ENCODE measurements at regions not wholly inside any gene's neighbourhood (a gene's known extent, or its start where the extent isn't known, plus 50 kb on each side); places are given as distances from the start of the nearest gene placed in this dataset.

DNA sequence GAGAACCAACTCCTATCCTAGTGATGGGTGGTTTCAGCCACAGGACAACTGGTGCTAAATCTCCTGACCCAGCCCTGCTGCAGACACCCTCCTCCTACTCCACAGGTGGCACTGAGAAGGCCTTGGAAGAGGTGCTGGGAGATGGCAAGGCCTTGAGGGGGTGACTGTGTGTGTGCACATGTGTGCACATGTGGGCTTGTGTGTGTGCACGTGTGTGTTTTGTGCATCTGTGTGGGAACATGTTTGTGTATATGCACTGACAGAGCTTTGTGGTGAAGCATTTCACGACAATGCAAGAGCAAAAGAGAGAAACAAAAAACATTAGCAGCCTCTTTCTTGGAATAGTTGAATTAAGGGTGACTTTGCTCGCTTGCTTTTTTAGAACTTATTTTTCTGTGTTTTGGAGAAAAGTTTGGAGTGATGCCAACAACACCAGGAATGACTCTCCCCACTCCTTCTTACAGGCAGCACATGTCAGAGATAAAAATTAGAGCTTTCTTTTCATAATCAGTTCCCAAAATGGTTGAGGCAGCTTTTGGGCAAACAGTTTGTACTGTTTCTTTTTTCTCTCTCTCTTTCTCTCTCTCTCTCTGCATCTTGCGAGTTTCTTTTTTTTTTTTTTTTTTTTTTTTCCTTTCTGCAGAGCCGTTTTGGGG is 69.5 kb downstream of the SEC61G start:
- POLR2A ChIA-PET = interaction anchor here (0.7 kb wide), 1 partner anchor 20 kb away, joined by 8 read pairs; no protein-coding TSS in a partner anchor
- Histone ChIP-seq H3K27ac (ENCODE audit: low read depth, low read length) (no peak overlapping the region), H3K9me3 (ENCODE audit: control insufficient read depth, insufficient read depth, low read length) (no peaks in the 10 kb centered on the region), H3K27me3 (ENCODE audit: control insufficient read depth, insufficient read depth, low read length) (no peaks in the 10 kb centered on the region), H3K4me3 (ENCODE audit: low read depth, low read length) (no peak overlapping the region)
- TF ChIP-seq, protein P1, sequence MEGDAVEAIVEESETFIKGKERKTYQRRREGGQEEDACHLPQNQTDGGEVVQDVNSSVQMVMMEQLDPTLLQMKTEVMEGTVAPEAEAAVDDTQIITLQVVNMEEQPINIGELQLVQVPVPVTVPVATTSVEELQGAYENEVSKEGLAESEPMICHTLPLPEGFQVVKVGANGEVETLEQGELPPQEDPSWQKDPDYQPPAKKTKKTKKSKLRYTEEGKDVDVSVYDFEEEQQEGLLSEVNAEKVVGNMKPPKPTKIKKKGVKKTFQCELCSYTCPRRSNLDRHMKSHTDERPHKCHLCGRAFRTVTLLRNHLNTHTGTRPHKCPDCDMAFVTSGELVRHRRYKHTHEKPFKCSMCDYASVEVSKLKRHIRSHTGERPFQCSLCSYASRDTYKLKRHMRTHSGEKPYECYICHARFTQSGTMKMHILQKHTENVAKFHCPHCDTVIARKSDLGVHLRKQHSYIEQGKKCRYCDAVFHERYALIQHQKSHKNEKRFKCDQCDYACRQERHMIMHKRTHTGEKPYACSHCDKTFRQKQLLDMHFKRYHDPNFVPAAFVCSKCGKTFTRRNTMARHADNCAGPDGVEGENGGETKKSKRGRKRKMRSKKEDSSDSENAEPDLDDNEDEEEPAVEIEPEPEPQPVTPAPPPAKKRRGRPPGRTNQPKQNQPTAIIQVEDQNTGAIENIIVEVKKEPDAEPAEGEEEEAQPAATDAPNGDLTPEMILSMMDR (IDR thresholded peaks at IDR 0.05; ENCODE audit: low read depth, low read length) = no peak
- CTCF ChIA-PET = no interaction called here
- no peak for DNase-seq (ENCODE audit: low read depth, low spot score)

DNA sequence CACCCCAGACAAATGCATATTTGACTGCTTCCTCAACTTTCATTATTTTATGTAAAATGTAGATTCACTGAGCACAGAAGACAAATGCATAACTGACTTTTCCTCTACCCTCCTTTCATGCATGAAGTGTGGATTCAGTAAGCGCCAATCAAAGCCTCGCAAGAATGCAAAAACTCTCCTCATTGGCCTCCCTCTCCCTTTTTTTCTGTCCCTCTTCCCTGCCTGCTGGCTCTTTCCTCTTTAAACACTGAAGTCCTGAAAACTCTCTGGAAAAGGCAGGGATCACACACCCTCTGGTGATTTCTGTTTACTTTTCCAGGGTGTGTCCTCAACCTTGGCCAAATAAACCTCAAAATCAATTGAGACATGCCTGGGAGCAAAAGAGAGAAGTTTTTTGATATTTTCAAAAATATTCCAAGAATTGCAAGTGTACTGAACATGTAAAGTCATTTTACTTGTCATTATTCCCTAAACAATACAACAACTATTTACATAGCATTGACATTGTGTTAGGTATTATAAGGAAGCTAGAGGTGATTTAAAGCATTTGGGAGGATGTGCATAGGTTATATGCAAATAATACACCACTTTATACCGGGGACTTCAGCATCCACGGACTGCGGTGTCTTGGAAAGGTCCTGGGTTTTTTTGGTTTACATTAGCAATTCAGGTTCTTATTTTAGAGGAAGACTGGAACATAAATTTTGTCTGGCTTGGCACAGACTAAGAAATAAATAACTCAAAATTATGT is 71.4 kb downstream of the SEC61G start:
- no peak for DNase-seq (ENCODE audit: low read depth, low spot score)
- Histone ChIP-seq H3K27me3 (ENCODE audit: control insufficient read depth, insufficient read depth, low read length) (no peaks in the 10 kb centered on the region), H3K4me3 (ENCODE audit: low read depth, low read length) (no peak overlapping the region), H3K27ac (ENCODE audit: low read depth, low read length) (no peak overlapping the region), H3K9me3 (ENCODE audit: control insufficient read depth, insufficient read depth, low read length) (no peaks in the 10 kb centered on the region)
- ChIA-PET POLR2A (no interaction called here), CTCF (no interaction called here)
- TF ChIP-seq, protein P1 (IDR thresholded peaks at IDR 0.05; ENCODE audit: low read depth, low read length) = no peak

DNA sequence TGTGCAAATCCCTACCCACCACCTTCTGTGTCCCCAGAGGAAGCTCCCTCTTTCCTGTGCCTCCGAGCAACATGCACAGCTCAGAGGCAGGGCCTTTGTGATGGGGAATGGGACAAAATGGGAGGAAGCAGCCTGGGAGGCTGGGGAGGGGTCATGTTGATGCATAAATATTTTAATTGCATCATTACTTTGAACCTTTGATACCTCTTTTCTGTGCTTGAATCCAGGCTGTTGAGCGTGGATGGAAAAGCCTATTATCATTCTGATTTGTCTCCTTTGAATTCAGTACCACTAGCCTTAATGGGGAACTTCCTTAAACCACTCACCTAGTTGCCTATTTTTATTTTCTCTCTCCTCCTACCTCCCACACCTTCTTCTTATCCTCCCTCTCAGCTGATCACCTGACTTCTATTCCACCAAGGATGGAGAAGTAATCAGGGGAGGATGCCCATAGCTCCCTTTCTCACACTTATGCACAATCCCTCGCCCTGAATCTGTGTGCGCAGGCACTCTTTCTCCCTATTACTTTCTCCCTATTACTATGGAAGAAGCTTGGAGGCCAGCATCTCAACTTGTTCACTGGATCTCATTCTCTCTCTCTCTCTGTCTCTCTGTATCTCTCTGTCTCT is 78.5 kb downstream of the SEC61G start:
- H3K9me3 ChIP-seq (ENCODE audit: control insufficient read depth, insufficient read depth, low read length) = no peaks in the 10 kb centered on the region
- no peak for DNase-seq (ENCODE audit: low read depth, low spot score)
- H3K4me3 ChIP-seq (ENCODE audit: low read depth, low read length) = no peak overlapping the region
- TF ChIP-seq, protein P1 (IDR thresholded peaks at IDR 0.05; ENCODE audit: low read depth, low read length) = no peak
- POLR2A ChIA-PET = no interaction called here
- no peaks in the 10 kb centered on the region for H3K27me3 ChIP-seq (ENCODE audit: control insufficient read depth, insufficient read depth, low read length)
- H3K27ac ChIP-seq (ENCODE audit: low read depth, low read length) = no peak overlapping the region
- CTCF ChIA-PET = no interaction called here

DNA sequence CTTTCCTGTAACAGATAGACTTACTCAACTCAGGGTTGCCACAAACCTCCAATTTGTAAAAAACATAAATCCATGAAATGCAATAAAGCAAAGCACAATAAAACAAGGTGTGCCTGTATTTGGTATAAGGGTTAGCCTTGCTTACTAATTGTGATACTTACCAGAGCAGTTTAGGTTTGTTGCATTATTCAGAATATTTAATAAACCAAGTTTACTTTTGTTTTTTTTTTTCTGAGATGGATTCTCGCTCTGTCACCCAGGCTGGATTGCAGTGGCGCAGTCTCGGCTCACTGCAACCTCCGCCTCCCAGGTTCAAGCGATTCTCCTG is 79.6 kb downstream of the SEC61G start:
- DNase-seq (ENCODE audit: low read depth, low spot score) = no peak
- CTCF ChIA-PET = no interaction called here
- POLR2A ChIA-PET = no interaction called here
- Histone ChIP-seq H3K27me3 (ENCODE audit: control insufficient read depth, insufficient read depth, low read length) (no peaks in the 10 kb centered on the region), H3K4me3 (ENCODE audit: low read depth, low read length) (no peak overlapping the region), H3K27ac (ENCODE audit: low read depth, low read length) (no peak overlapping the region), H3K9me3 (ENCODE audit: control insufficient read depth, insufficient read depth, low read length) (no peaks in the 10 kb centered on the region)
- TF ChIP-seq, protein P1 (IDR thresholded peaks at IDR 0.05; ENCODE audit: low read depth, low read length) = no peak

Measured in AG04450 (cell line).